Skeletal muscle tissue (tissue), 3 donors: ENCODE measurements at regions not wholly inside any gene's neighbourhood (a gene's known extent, or its start where the extent isn't known, plus 50 kb on each side); places are given as distances from the start of the nearest gene placed in this dataset.

Source experiments
- H3K27ac ChIP-seq: one replicate; pipeline ENCODE4 v1.7.0; 2013; ENCODE audit warnings: mild to moderate bottlenecking, low read depth, low read length, inconsistent platforms
- H3K27me3 ChIP-seq, 3 donors: one replicate each; pipeline ENCODE4 v1.7.0; 2013; ENCODE audit warnings: low read length in 3 of 3; ENCODE audit not compliant: control insufficient read depth in 3 of 3, insufficient read depth in 3 of 3
- H3K36me3 ChIP-seq, 3 donors: one replicate each; pipeline ENCODE4 v1.7.0; 2013; ENCODE audit warnings: low read length in 3 of 3; ENCODE audit not compliant: control insufficient read depth in 3 of 3, insufficient read depth in 3 of 3
- H3K4me1 ChIP-seq, 3 donors: one replicate each; pipeline ENCODE4 v1.7.0; 2013; ENCODE audit warnings: low read length in 3 of 3, mild to moderate bottlenecking in 3 of 3; ENCODE audit not compliant: control insufficient read depth in 3 of 3, insufficient read depth in 3 of 3
- H3K4me3 ChIP-seq, 3 donors: one replicate each; pipeline ENCODE4 v1.7.0; 2013; ENCODE audit warnings: low read length in 3 of 3
- H3K9ac ChIP-seq, 3 donors: one replicate each; pipeline ENCODE4 v1.7.0; 2013; ENCODE audit warnings: low read length in 3 of 3, mild to moderate bottlenecking in 3 of 3, moderate library complexity in 2 of 3, low read depth in 1 of 3
- H3K9me3 ChIP-seq, 3 donors: one replicate each; pipeline ENCODE4 v1.7.0; 2013; ENCODE audit warnings: low read length in 3 of 3; ENCODE audit not compliant: control insufficient read depth in 3 of 3
- donor health status: Osteomylitis.

GRCh38 chr1:67937651-67938050 lies 104.4 kb upstream of the GNG12 start:
- H3K9ac ChIP-seq, result no peak overlapping the region
- H3K36me3 ChIP-seq, result no peaks in the 10 kb centered on the region
- peaks cover 0 to 9% (median 0%) of the 10 kb centered on the region in 3 donors for H3K4me1 ChIP-seq
- H3K27me3 ChIP-seq, result no peaks in the 10 kb centered on the region
- H3K4me3 ChIP-seq, result no peak overlapping the region
- H3K27ac ChIP-seq, result no peak overlapping the region
- no peaks in the 10 kb centered on the region for H3K9me3 ChIP-seq

DNA sequence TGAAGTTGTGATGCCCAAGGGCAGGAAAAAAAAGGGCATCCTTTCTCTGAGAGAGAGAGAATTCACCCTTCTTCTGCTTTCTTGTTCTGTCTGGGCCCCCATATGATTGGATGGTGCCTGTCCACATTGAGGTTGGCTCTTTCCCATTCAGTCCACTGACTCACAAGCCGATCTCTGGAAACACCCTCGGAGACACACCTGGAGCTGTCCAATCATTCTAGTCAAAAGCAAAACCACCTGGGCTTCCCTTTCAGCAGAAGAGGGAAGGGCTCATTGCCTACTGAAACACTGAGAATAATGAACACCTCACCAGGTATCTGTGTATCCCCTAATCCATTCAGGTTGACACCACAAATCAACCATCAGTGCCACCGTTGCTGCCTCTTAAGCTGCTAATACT lies 103.7 kb upstream of the GNG12 start:
- Histone ChIP-seq H3K27ac (no peak overlapping the region), H3K4me3 (no peak overlapping the region), H3K9me3 (no peaks in the 10 kb centered on the region)

DNA sequence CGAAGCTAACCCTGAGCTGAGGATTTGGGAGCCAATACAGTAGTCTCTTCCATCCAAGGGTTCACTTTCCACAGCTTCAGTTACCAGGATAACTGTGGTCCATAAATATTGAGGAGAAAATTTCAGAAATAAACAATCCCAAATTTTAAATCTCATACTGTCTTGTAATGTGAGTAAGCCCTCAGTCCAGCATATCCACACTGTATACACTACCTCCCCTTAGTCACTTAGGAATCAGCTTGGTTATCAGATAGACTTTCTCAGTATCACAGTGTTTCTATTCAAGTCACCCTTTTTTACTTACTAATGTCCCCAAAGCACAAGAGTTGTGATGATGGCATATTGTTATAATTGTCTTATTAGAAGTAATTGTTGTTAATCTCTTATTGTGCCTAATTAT lies 102.3 kb upstream of the GNG12 start:
- Histone ChIP-seq H3K4me3 (no peak overlapping the region), H3K27ac (no peak overlapping the region), H3K9ac (no peak overlapping the region), H3K27me3 (no peaks in the 10 kb centered on the region), H3K9me3 (no peaks in the 10 kb centered on the region), H3K4me1 (peaks cover 0 to 9% (median 0%) of the 10 kb centered on the region in 3 donors), H3K36me3 (no peaks in the 10 kb centered on the region)

More for the DNA sequence above, 103.7 kb upstream of the GNG12 start:
- Histone ChIP-seq H3K9ac (no peak overlapping the region), H3K4me1 (peaks cover 0 to 9% (median 0%) of the 10 kb centered on the region in 3 donors), H3K36me3 (no peaks in the 10 kb centered on the region), H3K27me3 (no peaks in the 10 kb centered on the region)

- H3K4me3 ChIP-seq, result no peak overlapping the region
- H3K27me3 ChIP-seq, result no peaks in the 10 kb centered on the region
- no peaks in the 10 kb centered on the region for H3K36me3 ChIP-seq
- H3K4me1 ChIP-seq, result no peaks in the 10 kb centered on the region
- no peak overlapping the region for H3K9ac ChIP-seq
- no peak overlapping the region for H3K27ac ChIP-seq
- no peaks in the 10 kb centered on the region for H3K9me3 ChIP-seq
Measured at GRCh38 chr1:67931198-67931597, 97.9 kb upstream of the GNG12 start.

GRCh38 chr1:67923074-67923473 lies 89.8 kb upstream of the GNG12 start:
- Histone ChIP-seq H3K9me3 (no peaks in the 10 kb centered on the region), H3K36me3 (no peaks in the 10 kb centered on the region), H3K4me3 (no peak overlapping the region), H3K27ac (no peak overlapping the region), H3K9ac (no peak overlapping the region), H3K4me1 (no peaks in the 10 kb centered on the region), H3K27me3 (no peaks in the 10 kb centered on the region)

GRCh38 chr1:67921725-67922489 lies 88.6 kb upstream of the GNG12 start:
- no peaks in the 10 kb centered on the region for H3K9me3 ChIP-seq
- H3K4me1 ChIP-seq, result no peaks in the 10 kb centered on the region
- H3K36me3 ChIP-seq, result no peaks in the 10 kb centered on the region
- H3K27me3 ChIP-seq, result no peaks in the 10 kb centered on the region
- H3K9ac ChIP-seq, result no peak overlapping the region
- H3K27ac ChIP-seq, result no peak overlapping the region
- H3K4me3 ChIP-seq, result no peak overlapping the region

DNA sequence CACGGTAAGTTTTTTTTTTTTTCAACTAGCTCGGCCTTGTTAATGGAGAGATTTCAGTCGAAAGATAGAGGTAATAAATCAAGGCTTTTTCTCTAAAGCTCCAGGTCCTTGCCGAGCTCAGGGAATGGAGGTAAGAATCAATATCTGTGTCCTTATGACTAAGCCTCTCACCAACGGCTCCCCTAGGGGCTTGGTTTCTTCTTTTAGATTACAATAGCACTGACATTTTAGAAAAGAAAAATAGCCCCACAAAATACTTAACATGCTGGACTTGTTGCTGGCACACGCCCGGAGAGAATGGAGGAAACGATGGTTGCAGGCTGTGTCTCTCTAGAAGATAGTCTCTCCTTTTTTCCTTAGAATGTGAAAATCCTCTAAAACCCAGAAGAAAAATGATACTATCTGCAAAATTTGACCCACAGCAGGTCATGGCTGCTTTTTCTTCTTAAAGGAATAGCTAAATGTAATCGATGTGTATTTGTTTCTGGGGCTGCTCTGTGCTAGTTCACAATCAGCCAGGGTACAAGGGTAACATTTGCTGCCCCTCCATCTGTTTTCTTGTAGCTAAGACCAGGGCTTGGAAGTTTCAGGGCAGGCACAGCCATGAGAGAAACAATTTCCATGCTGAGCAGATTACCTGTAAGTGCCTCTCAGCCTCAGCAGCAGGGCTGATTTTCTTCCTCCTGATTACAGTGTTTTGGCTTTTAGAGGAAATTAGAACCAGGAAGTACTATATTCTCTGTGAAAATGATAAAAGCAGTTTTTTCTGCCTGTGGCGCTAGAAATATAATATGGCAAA lies 86.2 kb upstream of the GNG12 start:
- Histone ChIP-seq H3K27ac (no peak overlapping the region), H3K9ac (no peak overlapping the region), H3K4me3 (no peak overlapping the region), H3K36me3 (no peaks in the 10 kb centered on the region), H3K9me3 (no peaks in the 10 kb centered on the region), H3K27me3 (no peaks in the 10 kb centered on the region), H3K4me1 (no peaks in the 10 kb centered on the region)

DNA sequence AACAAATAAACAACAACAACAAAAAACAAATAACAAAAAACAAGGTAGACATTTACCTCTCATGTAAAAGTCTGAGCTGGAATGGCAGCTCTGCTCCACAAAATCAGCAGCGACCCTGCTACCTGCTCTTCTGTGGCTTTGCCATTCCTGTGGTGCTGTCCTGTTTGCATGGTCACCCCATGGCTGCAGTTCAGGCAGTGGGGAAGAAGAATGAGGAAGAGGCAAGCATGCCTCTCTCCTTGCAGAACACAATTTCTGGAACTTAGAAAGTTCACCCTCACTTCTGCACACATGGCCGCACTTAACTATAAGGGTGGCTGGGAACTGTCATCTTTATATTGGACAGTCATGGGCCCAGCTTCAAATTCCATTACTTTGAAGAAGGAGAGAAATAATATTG lies 84.8 kb upstream of the GNG12 start:
- no peak overlapping the region for H3K27ac ChIP-seq
- H3K27me3 ChIP-seq, result no peaks in the 10 kb centered on the region
- no peak overlapping the region for H3K9ac ChIP-seq
- no peak overlapping the region for H3K4me3 ChIP-seq
- H3K36me3 ChIP-seq, result no peaks in the 10 kb centered on the region
- H3K9me3 ChIP-seq, result no peaks in the 10 kb centered on the region
- H3K4me1 ChIP-seq, result no peaks in the 10 kb centered on the region

DNA sequence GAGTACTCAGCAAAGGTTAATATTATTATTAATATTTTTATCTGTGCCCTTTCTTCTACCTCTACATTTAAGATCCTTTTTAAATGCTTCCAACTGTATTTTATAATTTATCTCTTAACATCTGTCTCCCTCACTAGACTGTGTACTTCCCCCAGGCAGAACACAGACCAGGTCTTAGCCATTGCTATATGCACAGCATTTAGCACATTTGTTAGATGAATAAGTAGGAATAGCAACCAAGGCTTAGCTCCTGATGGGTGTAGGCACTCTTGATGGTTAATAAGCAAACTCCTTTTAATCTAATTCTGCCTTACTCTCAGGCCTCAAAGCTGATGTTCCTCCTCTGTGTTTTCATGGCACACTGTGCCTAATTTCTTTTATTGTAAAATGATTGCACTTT lies 83.7 kb upstream of the GNG12 start:
- Histone ChIP-seq H3K9ac (no peak overlapping the region), H3K27ac (no peak overlapping the region), H3K4me1 (no peaks in the 10 kb centered on the region), H3K4me3 (no peak overlapping the region), H3K9me3 (no peaks in the 10 kb centered on the region), H3K36me3 (no peaks in the 10 kb centered on the region), H3K27me3 (no peaks in the 10 kb centered on the region)

DNA sequence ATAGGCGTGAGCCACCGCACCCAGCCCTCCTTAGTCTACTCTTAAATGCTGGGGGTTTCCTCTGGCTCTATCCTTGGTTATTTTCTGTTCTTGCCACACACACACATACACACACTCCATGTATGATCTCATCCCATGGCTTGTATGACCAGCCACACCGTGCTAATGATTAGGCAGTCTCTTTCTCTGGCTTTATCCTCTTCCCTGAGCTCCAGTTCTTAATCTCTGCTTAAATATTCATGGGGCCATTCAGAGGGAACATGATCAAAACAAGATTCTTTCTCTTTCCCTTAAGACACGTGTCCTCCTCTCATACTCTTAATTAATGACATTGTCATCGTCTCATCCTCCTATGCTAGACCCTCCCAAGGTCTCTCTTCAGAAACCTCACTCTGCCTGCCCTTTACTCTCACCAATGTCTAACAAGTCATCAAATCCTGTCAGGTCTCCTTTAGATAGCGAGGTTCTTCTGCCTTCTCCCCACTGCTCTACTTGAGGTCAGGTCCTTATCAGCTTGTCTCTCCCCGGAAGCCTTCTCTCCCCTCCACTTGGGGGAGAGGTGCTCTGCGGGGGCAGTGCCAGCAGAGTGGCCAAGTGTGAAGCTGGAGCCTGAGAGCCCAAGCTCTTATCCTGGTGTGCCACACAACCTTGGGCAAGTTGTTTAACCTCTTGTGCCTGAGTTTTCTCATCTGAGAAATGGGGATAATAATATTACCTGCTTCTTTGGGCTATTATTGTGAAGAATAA lies 83.0 kb upstream of the GNG12 start:
- Histone ChIP-seq H3K4me3 (no peak overlapping the region), H3K27ac (no peak overlapping the region), H3K4me1 (no peaks in the 10 kb centered on the region), H3K27me3 (no peaks in the 10 kb centered on the region), H3K36me3 (no peaks in the 10 kb centered on the region), H3K9me3 (no peaks in the 10 kb centered on the region), H3K9ac (no peak overlapping the region)
